ENCODE measurements at regions not wholly inside any gene's neighbourhood (a gene's known extent, or its start where the extent isn't known, plus 50 kb on each side); places are given as distances from the start of the nearest gene placed in this dataset.

- no peak overlapping the region for H3K4me3 ChIP-seq (ENCODE audit: low read length)
- no peaks in the 10 kb centered on the region for H3K36me3 ChIP-seq (ENCODE audit: control insufficient read depth, insufficient read depth, low read length)
- H3K9ac ChIP-seq (ENCODE audit: low read length): no peak overlapping the region
- no peaks in the 10 kb centered on the region for H3K4me1 ChIP-seq (ENCODE audit: control insufficient read depth, insufficient read depth, low read length)
- no peaks in the 10 kb centered on the region for H3K9me3 ChIP-seq (ENCODE audit: control insufficient read depth, low read length)
- no peaks in the 10 kb centered on the region for H3K27me3 ChIP-seq (ENCODE audit: control insufficient read depth, insufficient read depth, low read length)
These were observed 129.8 kb upstream of the CHST15 start for GRCh38 chr10:124222988-124223710.

- Histone ChIP-seq H3K36me3 (ENCODE audit: control insufficient read depth, insufficient read depth, low read length) (no peaks in the 10 kb centered on the region), H3K9ac (ENCODE audit: low read length) (no peak overlapping the region), H3K4me1 (ENCODE audit: control insufficient read depth, insufficient read depth, low read length) (no peaks in the 10 kb centered on the region), H3K4me3 (ENCODE audit: low read length) (no peak overlapping the region), H3K27me3 (ENCODE audit: control insufficient read depth, insufficient read depth, low read length) (no peaks in the 10 kb centered on the region), H3K9me3 (ENCODE audit: control insufficient read depth, low read length) (no peaks in the 10 kb centered on the region)
These were observed 129.1 kb upstream of the CHST15 start for GRCh38 chr10:124222318-124222987.

- Histone ChIP-seq H3K27me3 (ENCODE audit: control insufficient read depth, insufficient read depth, low read length) (no peaks in the 10 kb centered on the region), H3K9ac (ENCODE audit: low read length) (no peak overlapping the region), H3K36me3 (ENCODE audit: control insufficient read depth, insufficient read depth, low read length) (no peaks in the 10 kb centered on the region), H3K4me3 (ENCODE audit: low read length) (no peak overlapping the region), H3K4me1 (ENCODE audit: control insufficient read depth, insufficient read depth, low read length) (no peaks in the 10 kb centered on the region), H3K9me3 (ENCODE audit: control insufficient read depth, low read length) (no peaks in the 10 kb centered on the region)
These were observed 128.2 kb upstream of the CHST15 start for GRCh38 chr10:124221356-124222317.

GRCh38 chr10:124220971-124221355 is 127.6 kb upstream of the CHST15 start:
- H3K4me1 ChIP-seq (ENCODE audit: control insufficient read depth, insufficient read depth, low read length): no peaks in the 10 kb centered on the region
- no peak overlapping the region for H3K4me3 ChIP-seq (ENCODE audit: low read length)

GRCh38 chr10:124220547-124220946 is 127.1 kb upstream of the CHST15 start:
- H3K4me3 ChIP-seq (ENCODE audit: low read length): no peak overlapping the region
- no peaks in the 10 kb centered on the region for H3K9me3 ChIP-seq (ENCODE audit: control insufficient read depth, low read length)
- no peaks in the 10 kb centered on the region for H3K36me3 ChIP-seq (ENCODE audit: control insufficient read depth, insufficient read depth, low read length)
- no peaks in the 10 kb centered on the region for H3K27me3 ChIP-seq (ENCODE audit: control insufficient read depth, insufficient read depth, low read length)
- no peak overlapping the region for H3K9ac ChIP-seq (ENCODE audit: low read length)
- H3K4me1 ChIP-seq (ENCODE audit: control insufficient read depth, insufficient read depth, low read length): no peaks in the 10 kb centered on the region

More at GRCh38 chr10:124220971-124221355, 127.6 kb upstream of the CHST15 start:
- Histone ChIP-seq H3K9me3 (ENCODE audit: control insufficient read depth, low read length) (no peaks in the 10 kb centered on the region), H3K36me3 (ENCODE audit: control insufficient read depth, insufficient read depth, low read length) (no peaks in the 10 kb centered on the region), H3K27me3 (ENCODE audit: control insufficient read depth, insufficient read depth, low read length) (no peaks in the 10 kb centered on the region), H3K9ac (ENCODE audit: low read length) (no peak overlapping the region)

- Histone ChIP-seq H3K4me3 (ENCODE audit: low read length) (no peak overlapping the region), H3K9ac (ENCODE audit: low read length) (no peak overlapping the region), H3K9me3 (ENCODE audit: control insufficient read depth, low read length) (no peaks in the 10 kb centered on the region), H3K27me3 (ENCODE audit: control insufficient read depth, insufficient read depth, low read length) (no peaks in the 10 kb centered on the region), H3K4me1 (ENCODE audit: control insufficient read depth, insufficient read depth, low read length) (no peaks in the 10 kb centered on the region), H3K36me3 (ENCODE audit: control insufficient read depth, insufficient read depth, low read length) (no peaks in the 10 kb centered on the region)
These were observed 126.3 kb upstream of the CHST15 start for GRCh38 chr10:124219655-124220054.

- Histone ChIP-seq H3K4me1 (ENCODE audit: control insufficient read depth, insufficient read depth, low read length) (no peaks in the 10 kb centered on the region), H3K9me3 (ENCODE audit: control insufficient read depth, low read length) (no peaks in the 10 kb centered on the region), H3K36me3 (ENCODE audit: control insufficient read depth, insufficient read depth, low read length) (no peaks in the 10 kb centered on the region), H3K4me3 (ENCODE audit: low read length) (no peak overlapping the region), H3K27me3 (ENCODE audit: control insufficient read depth, insufficient read depth, low read length) (no peaks in the 10 kb centered on the region), H3K9ac (ENCODE audit: low read length) (no peak overlapping the region)
These were observed 125.7 kb upstream of the CHST15 start for GRCh38 chr10:124219062-124219461.

GRCh38 chr10:124217906-124218804 is 124.8 kb upstream of the CHST15 start:
- Histone ChIP-seq H3K36me3 (ENCODE audit: control insufficient read depth, insufficient read depth, low read length) (no peaks in the 10 kb centered on the region), H3K4me1 (ENCODE audit: control insufficient read depth, insufficient read depth, low read length) (no peaks in the 10 kb centered on the region), H3K27me3 (ENCODE audit: control insufficient read depth, insufficient read depth, low read length) (no peaks in the 10 kb centered on the region), H3K4me3 (ENCODE audit: low read length) (no peak overlapping the region), H3K9me3 (ENCODE audit: control insufficient read depth, low read length) (no peaks in the 10 kb centered on the region), H3K9ac (ENCODE audit: low read length) (no peak overlapping the region)

- Histone ChIP-seq H3K27me3 (ENCODE audit: control insufficient read depth, insufficient read depth, low read length) (no peaks in the 10 kb centered on the region), H3K4me1 (ENCODE audit: control insufficient read depth, insufficient read depth, low read length) (no peaks in the 10 kb centered on the region), H3K9ac (ENCODE audit: low read length) (no peak overlapping the region), H3K4me3 (ENCODE audit: low read length) (no peak overlapping the region), H3K36me3 (ENCODE audit: control insufficient read depth, insufficient read depth, low read length) (no peaks in the 10 kb centered on the region), H3K9me3 (ENCODE audit: control insufficient read depth, low read length) (no peaks in the 10 kb centered on the region)
These were observed 123.6 kb upstream of the CHST15 start for GRCh38 chr10:124217031-124217430.

GRCh38 chr10:124214610-124215375 is 121.4 kb upstream of the CHST15 start:
- Histone ChIP-seq H3K9me3 (ENCODE audit: control insufficient read depth, low read length) (no peaks in the 10 kb centered on the region), H3K27me3 (ENCODE audit: control insufficient read depth, insufficient read depth, low read length) (no peaks in the 10 kb centered on the region), H3K4me3 (ENCODE audit: low read length) (no peak overlapping the region), H3K4me1 (ENCODE audit: control insufficient read depth, insufficient read depth, low read length) (no peaks in the 10 kb centered on the region), H3K9ac (ENCODE audit: low read length) (no peak overlapping the region), H3K36me3 (ENCODE audit: control insufficient read depth, insufficient read depth, low read length) (no peaks in the 10 kb centered on the region)
